ENCODE measurements at regions not wholly inside any gene's neighbourhood (a gene's known extent, or its start where the extent isn't known, plus 50 kb on each side); places are given as distances from the start of the nearest gene placed in this dataset.

- TF ChIP-seq ZNF121 (tag by site-specific recombination; IDR thresholded peaks at IDR 0.05) (no peak), ZBTB7A (tag by site-specific recombination; IDR thresholded peaks at IDR 0.05; ENCODE audit: low read depth) (no peak), ZNF341 (tag by site-specific recombination; IDR thresholded peaks at IDR 0.05; ENCODE audit: low read depth) (no peak), ZBTB48 (tag by site-specific recombination; IDR thresholded peaks at IDR 0.05) (no peak), ZNF626 (tag by site-specific recombination; IDR thresholded peaks at IDR 0.05) (no peak), ZNF175 (tag by site-specific recombination; IDR thresholded peaks at IDR 0.05) (no peak)
Measured at GRCh38 chr11:33610903-33611302, 89.7 kb downstream of the C11orf91 start (continued).

GRCh38 chr11:33608386-33608785, 92.2 kb downstream of the C11orf91 start:
- ChIA-PET CTCF (no interaction called here), POLR2A (no interaction called here)
- no peaks in the 10 kb centered on the region for H3K4me1 ChIP-seq (ENCODE audit: control insufficient read depth, insufficient read depth, low read length)
- no peak overlapping the region for H3K4me3 ChIP-seq (ENCODE audit: low read depth, low read length)
- TF ChIP-seq TSHZ1 (tag by site-specific recombination; IDR thresholded peaks at IDR 0.05; ENCODE audit: borderline replicate concordance) (no peak), ZNF501 (tag by site-specific recombination; IDR thresholded peaks at IDR 0.05) (no peak), HOXD13 (CRISPR knock-in tag; IDR thresholded peaks at IDR 0.05; ENCODE audit: borderline replicate concordance) (no peak), KLF9 (tag by site-specific recombination; IDR thresholded peaks at IDR 0.05; ENCODE audit: low read depth) (no peak), ZNF2 (tag by site-specific recombination; IDR thresholded peaks at IDR 0.05) (no peak), TCF7L2 (IDR thresholded peaks at IDR 0.05; ENCODE audit: borderline replicate concordance, low read depth, low read length) (no peak), ZNF280D (tag by site-specific recombination; IDR thresholded peaks at IDR 0.05) (no peak), ZNF174 (tag by site-specific recombination; IDR thresholded peaks at IDR 0.05) (no peak), ZNF600 (tag by site-specific recombination; IDR thresholded peaks at IDR 0.05) (no peak)
- no peaks in the 10 kb centered on the region for H3K36me3 ChIP-seq (ENCODE audit: control insufficient read depth in 2 of 2, insufficient read depth in 1 of 2, low read length in 2 of 2)
- no peak overlapping the region for H3K27ac ChIP-seq (ENCODE audit: extremely low read depth, low read depth, low read length)
- no peaks in the 10 kb centered on the region for H3K9me3 ChIP-seq (ENCODE audit: control insufficient read depth, insufficient read depth, low read depth, low read length)

- no peak overlapping the region for H3K27ac ChIP-seq (ENCODE audit: extremely low read depth, low read depth, low read length)
- H3K9me3 ChIP-seq (ENCODE audit: control insufficient read depth, insufficient read depth, low read depth, low read length) = no peaks in the 10 kb centered on the region
- CTCF ChIA-PET = interaction anchor here (0.6 to 0.7 kb wide), 2 partner anchors 62 to 66 kb away, joined by 3 read pairs; no protein-coding TSS in a partner anchor
- POLR2A ChIA-PET = no interaction called here
- no peaks in the 10 kb centered on the region for H3K4me1 ChIP-seq (ENCODE audit: control insufficient read depth, insufficient read depth, low read length)
- H3K4me3 ChIP-seq (ENCODE audit: low read depth, low read length) = no peak overlapping the region
- no peaks in the 10 kb centered on the region for H3K36me3 ChIP-seq (ENCODE audit: control insufficient read depth in 2 of 2, insufficient read depth in 1 of 2, low read length in 2 of 2)
- TF ChIP-seq ZBTB48 (tag by site-specific recombination; IDR thresholded peaks at IDR 0.05) (no peak), GFI1B (tag by site-specific recombination; IDR thresholded peaks at IDR 0.05) (no peak), PBX3 (CRISPR knock-in tag; IDR thresholded peaks at IDR 0.05) (no peak), ZFP69B (tag by site-specific recombination; IDR thresholded peaks at IDR 0.05) (no peak), KLF1 (tag by site-specific recombination; IDR thresholded peaks at IDR 0.05) (no peak), ZNF518A (tag by site-specific recombination; conservative IDR thresholded peaks at IDR 0.05; ENCODE audit: low read depth) (no peak), ZNF362 (tag by site-specific recombination; IDR thresholded peaks at IDR 0.05) (no peak)
Measured at GRCh38 chr11:33606762-33607161, 93.9 kb downstream of the C11orf91 start.

All from HEK293 (cell line).